ENCODE measurements at regions not wholly inside any gene's neighbourhood (a gene's known extent, or its start where the extent isn't known, plus 50 kb on each side); places are given as distances from the start of the nearest gene placed in this dataset.

GRCh38 chr11:92696076-92696475 is 273.4 kb upstream of the MTNR1B start:
- TF ChIP-seq CTCF (IDR thresholded peaks at IDR 0.05) (no peak), EZH2 (IDR thresholded peaks at IDR 0.05) (no peak), EZH2phosphoT487 (IDR thresholded peaks at IDR 0.05) (no peak)
